ENCODE measurements at regions not wholly inside any gene's neighbourhood (a gene's known extent, or its start where the extent isn't known, plus 50 kb on each side); places are given as distances from the start of the nearest gene placed in this dataset.
"Not testable (repeated sequence)": the region's sequence is repeated elsewhere in the genome, so short reads cannot be mapped to it uniquely, and the experiment has no call there.

GRCh38 chr6:11961923-11962322 lies 50.2 kb upstream of the HIVEP1 start:
- no peak for DNase-seq

DNA sequence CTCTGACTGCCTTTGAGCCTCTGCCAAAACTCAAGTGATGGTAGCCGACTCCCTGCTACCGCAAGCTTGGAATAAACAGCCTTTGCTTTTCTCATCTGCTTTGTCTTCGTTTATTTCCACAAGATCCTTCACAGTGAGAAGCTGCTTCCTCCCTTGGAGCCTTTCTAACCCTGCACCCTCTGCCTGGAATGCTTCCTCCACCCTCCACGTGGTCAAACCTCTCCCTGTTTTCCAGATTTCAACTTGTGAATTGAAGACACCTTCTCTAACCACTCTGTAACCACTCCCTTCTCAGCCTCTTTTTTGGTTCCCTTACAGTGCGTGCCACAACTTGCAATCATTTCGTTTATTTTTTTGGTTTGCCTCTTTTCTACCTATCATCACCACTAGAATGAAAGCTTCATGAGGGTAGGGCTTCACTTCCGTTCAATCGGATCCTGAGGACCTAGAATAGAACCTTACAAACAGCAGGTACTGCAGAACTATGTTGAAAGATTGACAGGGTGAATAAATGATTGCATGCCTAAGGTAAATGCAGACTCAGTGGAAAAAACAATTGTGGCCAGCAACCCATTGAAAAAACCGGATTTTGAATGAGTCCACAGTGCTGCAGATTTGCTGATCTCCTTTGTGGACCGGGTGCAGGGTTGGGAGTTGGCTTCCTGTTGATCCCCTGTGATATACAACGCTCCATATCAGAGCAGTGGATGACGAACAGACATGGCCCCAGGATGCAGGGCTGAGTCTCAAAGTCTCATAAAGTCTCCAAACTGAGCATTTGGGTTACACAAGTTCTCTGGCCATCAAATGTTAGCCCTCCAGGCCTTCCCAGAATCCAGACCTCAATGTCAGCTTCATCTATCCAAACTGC lies 51.0 kb upstream of the HIVEP1 start:
- no peak for DNase-seq

GRCh38 chr6:11956781-11957180 lies 55.3 kb upstream of the HIVEP1 start:
- DNase-seq, result no peak

DNA sequence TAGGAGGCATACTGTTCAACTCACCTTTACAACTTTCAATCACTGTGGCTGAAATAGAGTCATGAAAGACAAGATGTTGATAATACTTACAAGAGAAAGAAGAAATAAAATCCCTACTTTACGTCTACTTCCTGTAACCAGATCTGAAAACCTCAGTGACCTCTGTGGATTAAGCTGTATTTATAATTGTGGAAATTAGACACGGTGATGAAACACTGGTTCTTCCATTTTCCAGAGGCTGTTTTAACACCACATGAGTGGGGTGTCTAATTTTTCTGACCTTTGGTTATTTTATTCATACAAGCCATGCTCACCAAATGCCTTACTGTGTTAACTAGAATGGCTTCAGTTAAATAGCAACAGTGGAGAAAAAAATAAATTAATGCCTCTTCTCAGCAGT lies 58.5 kb upstream of the HIVEP1 start:
- DNase-seq, result no peak

DNA sequence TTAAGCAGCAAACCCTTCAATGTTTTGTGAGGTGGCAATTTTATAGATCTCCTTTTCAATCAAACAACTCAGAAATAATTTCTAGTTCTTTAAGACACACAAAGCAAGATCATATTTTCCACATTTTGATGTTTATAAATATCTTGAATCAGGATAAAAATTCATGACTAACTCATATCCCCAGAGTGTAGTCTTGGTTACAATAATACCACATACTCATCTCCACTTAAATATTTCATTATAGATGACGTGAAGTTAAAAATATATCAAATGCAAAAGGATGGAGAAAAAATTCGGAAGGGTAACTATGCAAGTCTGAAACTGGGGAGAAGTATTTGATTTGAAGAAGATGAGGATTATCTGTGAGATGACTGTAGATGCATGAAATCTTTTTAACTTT lies 59.8 kb upstream of the HIVEP1 start:
- peak; percentile 66 for DNase-seq

DNA sequence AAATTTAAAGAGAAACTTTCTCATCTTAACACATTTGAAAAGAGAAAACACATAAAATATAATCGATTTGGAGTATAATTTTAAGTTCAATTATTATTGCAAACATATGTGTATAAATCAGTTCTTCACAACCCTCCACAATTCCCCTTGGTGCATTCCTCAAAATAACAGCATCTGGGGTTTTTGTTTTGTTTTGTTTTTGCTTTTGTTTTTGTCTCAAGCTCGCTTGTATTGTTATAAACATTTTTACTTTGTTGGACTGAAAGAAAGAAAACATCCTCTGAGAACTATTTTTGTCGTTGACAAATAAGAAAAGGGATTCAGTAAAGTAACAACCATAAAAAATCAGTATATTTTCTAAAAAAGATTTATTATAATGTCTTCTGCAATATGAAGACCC lies 60.2 kb upstream of the HIVEP1 start:
- no peak for DNase-seq

DNA sequence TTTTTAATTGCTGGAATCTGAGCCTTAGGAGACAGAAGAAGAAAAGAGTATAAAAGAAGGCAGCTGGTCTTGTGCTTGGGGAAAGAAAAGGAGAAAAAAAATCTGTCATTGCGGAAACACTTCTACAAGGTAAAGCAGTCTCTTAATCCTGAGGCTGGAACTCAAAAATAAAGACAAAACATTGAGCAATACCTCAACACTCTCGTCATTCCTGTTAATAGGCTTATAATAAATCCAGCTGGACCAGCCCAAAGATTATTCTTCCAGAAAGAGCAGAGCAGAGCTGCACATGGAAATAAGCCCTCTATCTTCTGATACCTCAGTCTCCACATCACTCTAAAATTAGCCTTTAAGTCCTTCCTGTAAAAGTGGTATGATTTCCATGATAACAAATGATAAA lies 62.0 kb upstream of the HIVEP1 start:
- no peak for DNase-seq

- no peak for DNase-seq
Measured at GRCh38 chr6:11947575-11947974, 64.5 kb upstream of the HIVEP1 start.

DNA sequence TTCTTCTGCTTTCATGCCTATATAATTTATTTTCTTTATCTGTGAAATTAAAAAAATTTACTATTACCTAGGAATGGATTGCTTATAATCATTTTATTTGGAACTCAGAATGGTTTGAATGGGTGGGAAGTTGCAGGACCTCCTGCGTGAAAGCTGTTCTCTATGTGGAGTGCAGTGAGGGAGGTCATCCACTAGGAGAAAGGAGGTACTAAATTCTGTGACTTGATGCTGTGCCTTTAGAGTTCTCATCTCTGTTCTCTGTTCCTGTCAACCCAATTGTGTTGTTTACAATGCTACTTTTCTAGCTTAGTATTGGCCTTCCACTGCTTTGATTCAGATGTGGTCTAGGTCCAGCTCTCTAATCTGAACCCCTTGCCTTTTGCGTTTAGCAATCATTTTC lies 65.0 kb upstream of the HIVEP1 start:
- no peak for DNase-seq

GRCh38 chr6:11944111-11944510 lies 68.0 kb upstream of the HIVEP1 start:
- no peak for DNase-seq

- no peak for DNase-seq
Measured at GRCh38 chr6:11943060-11943459, 69.1 kb upstream of the HIVEP1 start.

GRCh38 chr6:11942185-11942864 lies 69.8 kb upstream of the HIVEP1 start:
- no peak for DNase-seq

DNA sequence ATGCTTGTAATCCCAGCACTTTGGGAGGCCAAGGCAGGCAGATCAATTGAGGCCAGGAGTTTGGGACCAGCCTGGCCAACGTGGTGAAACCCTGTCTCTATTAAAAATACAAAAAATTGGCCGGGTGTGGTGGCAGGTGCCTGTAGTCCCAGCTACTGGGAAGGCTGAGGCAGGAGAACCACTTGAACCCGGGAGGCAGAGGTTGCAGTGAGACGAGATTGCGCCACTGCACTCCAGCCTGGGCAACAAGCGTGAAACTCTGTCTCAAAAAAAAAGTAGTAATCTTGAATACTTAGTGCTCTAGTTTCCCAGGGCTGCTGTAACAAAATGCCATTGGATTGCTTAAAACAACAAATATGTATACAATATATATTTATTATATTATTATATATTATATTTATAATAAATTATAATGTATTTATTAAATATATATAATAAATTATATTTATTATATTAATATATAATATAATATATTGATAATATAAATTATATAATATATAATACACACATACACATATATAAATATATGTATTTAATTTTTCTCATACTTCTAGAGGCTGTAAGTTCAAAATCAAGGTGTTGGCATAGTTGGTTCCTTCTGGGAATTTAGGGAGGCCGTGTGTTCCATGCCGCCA lies 71.5 kb upstream of the HIVEP1 start:
- DNase-seq, result not testable (repeated sequence)

DNA sequence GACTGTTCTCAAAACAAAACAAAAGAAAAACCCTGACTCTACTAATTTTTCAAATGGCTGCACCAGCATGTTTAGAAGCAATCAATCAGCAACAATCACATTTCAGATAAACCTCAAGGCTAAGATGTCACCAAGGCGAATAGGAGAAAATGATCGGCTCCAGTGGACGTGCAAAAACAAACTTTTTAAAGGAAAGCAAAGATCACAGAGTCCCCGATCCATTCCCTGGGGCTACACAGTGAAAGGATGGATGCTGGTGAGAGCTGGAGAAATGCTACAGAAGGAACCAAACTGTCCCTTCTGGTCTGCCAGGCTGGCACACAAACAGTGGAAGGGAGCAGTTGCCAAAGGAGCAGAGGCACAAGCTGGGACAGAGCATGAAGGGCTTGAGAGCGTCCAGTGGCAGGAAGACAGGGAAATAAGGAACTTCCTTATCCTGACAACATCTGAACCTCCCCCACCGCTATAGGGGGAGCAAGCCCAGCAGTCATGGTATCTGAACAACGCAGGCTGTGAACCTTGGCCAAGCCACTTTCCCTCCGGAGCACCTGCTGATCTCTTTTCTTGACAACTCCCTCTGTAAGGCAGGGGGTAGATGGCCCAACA lies 73.7 kb upstream of the HIVEP1 start:
- no peak for DNase-seq

DNA sequence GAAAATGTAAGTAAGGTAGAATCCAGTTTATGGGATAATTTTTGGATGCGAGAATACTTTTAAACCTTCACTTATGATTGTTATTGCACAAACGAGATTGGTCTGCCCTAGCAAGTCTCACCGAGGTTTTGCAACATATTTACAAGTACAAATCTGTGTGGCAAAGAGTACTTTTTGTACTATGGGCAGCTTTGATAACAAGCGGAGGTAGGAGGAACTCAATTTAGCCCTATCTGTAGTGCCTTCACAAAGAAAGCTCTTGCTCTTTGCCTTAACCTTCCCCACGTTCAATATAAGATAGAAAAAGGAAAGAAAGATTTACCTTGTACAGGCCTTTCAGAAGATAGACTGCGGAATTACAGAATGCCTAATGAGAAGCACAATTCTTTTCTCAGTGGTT lies 77.5 kb upstream of the HIVEP1 start:
- DNase-seq, result no peak

DNA sequence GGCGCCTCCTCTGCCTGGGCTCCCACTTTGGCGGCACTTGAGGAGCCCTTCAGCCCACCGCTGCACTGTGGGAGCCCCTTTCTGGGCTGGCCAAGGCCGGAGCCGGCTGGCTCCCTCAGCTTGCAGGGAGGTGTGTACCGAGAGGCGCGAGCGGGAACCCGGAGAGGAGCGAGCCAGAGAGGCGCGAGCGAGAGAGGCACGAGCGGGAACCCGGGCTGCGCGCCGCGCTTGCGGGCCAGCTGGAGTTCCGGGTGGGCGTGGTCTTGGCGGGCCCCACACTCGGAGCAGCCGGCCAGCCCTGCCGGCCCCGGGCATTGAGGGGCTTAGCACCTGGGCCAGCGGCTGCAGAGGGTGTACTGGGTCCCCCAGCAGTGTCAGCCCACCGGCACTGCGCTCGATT lies 79.2 kb upstream of the HIVEP1 start:
- not testable (repeated sequence) for DNase-seq

- DNase-seq, result no peak
Measured at GRCh38 chr6:11931296-11932035, 80.6 kb upstream of the HIVEP1 start.

GRCh38 chr6:11930834-11931233 lies 81.3 kb upstream of the HIVEP1 start:
- not testable (repeated sequence) for DNase-seq

GRCh38 chr6:11930240-11930639 lies 81.9 kb upstream of the HIVEP1 start:
- DNase-seq, result no peak

- peak; percentile 35 for DNase-seq
Measured at GRCh38 chr6:11929241-11929835, 82.8 kb upstream of the HIVEP1 start.

- no peak for DNase-seq
Measured at GRCh38 chr6:11926594-11927407, 85.3 kb upstream of the HIVEP1 start.

Measured in fibroblast of upper back skin (primary cell).